ENCODE measurements at regions not wholly inside any gene's neighbourhood (a gene's known extent, or its start where the extent isn't known, plus 50 kb on each side); places are given as distances from the start of the nearest gene placed in this dataset.

DNA sequence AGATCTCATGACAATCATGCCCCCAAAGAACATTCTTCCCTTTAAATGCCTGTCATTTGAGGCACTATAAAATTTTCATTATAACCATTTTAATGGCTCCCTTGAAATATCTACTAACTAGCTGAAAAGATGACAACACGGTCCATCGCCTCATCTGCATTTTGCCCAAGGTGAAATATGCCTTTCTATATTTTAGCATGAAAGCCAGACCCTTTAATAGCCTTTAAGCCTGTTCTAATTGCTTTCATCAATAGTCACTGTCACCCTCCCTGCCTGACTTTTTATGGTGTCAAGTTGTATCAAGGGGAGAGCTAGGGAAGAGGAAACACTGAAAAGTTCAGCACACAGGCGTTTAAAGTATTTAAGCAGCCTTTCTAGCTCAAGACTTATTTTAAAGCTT is 144.1 kb upstream of the PRICKLE2 start:
- TF ChIP-seq, protein P1, sequence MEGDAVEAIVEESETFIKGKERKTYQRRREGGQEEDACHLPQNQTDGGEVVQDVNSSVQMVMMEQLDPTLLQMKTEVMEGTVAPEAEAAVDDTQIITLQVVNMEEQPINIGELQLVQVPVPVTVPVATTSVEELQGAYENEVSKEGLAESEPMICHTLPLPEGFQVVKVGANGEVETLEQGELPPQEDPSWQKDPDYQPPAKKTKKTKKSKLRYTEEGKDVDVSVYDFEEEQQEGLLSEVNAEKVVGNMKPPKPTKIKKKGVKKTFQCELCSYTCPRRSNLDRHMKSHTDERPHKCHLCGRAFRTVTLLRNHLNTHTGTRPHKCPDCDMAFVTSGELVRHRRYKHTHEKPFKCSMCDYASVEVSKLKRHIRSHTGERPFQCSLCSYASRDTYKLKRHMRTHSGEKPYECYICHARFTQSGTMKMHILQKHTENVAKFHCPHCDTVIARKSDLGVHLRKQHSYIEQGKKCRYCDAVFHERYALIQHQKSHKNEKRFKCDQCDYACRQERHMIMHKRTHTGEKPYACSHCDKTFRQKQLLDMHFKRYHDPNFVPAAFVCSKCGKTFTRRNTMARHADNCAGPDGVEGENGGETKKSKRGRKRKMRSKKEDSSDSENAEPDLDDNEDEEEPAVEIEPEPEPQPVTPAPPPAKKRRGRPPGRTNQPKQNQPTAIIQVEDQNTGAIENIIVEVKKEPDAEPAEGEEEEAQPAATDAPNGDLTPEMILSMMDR (IDR thresholded peaks at IDR 0.05) = no peak
- TF ChIP-seq EZH2 (IDR thresholded peaks at IDR 0.05) (no peak), EZH2phosphoT487 (IDR thresholded peaks at IDR 0.05) (no peak)
